ENCODE measurements at regions not wholly inside any gene's neighbourhood (a gene's known extent, or its start where the extent isn't known, plus 50 kb on each side); places are given as distances from the start of the nearest gene placed in this dataset.

DNA sequence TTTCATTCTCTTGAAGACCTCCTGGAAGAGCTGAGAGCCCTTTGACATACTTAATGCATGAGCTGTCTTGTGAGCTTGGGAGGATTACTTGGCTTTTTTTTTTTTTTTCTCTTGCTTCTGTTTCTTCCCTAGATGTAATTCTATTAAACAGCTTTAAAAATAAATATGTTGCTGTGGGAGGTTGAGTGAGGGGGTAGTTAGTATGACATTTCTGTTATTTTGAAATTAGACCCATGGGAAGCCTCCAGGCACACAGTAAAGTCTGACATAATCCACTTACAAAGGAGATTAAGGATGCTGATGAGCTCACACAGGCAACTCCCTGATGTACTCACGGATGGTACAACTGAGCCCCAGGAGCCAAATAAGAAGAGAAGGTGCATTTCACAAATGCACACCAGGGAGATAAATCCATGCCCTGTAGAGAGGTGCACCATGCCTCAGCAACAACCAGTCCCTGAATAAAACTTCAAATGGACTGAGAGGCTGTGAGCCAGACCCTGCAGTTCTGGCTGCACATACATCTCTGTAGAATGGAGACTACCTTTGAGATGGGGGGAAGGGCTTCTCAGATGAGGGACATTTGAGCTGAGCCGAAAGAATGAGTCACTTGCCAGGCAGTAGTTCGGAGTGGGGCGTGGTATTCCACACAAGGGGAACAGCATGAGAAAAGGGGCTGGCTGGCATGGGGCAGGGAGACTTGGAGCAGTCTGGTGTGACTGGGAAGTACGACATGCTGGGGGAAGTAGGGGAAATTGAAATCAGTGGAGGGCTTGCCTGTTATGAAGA, 68.7 kb downstream of the ACTL7B start:
- no peak for DNase-seq (ENCODE audit: low spot score)
- Histone ChIP-seq H3K27ac (no peak overlapping the region), H3K4me3 (no peak overlapping the region)
- TF ChIP-seq, protein P1, sequence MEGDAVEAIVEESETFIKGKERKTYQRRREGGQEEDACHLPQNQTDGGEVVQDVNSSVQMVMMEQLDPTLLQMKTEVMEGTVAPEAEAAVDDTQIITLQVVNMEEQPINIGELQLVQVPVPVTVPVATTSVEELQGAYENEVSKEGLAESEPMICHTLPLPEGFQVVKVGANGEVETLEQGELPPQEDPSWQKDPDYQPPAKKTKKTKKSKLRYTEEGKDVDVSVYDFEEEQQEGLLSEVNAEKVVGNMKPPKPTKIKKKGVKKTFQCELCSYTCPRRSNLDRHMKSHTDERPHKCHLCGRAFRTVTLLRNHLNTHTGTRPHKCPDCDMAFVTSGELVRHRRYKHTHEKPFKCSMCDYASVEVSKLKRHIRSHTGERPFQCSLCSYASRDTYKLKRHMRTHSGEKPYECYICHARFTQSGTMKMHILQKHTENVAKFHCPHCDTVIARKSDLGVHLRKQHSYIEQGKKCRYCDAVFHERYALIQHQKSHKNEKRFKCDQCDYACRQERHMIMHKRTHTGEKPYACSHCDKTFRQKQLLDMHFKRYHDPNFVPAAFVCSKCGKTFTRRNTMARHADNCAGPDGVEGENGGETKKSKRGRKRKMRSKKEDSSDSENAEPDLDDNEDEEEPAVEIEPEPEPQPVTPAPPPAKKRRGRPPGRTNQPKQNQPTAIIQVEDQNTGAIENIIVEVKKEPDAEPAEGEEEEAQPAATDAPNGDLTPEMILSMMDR (IDR thresholded peaks at IDR 0.05), result no peak

DNA sequence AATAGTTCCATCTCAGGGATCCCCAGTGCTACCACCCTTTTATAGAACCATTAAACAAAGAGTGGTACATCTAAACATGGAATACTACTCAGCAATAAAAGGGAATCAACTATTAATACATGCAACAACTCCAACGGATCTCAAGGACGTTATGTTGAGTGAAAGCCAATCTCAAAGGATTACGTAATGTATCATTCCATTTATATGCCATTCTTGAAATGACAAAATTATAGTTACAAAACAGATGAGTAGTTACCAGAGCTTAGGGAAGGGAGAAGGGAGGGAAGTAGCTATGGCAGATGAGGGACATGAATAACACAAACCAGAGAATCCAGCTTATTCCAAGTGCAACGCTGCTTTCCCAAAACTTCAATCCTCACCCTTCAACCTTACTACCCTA, 69.5 kb downstream of the ACTL7B start:
- no peak for DNase-seq (ENCODE audit: low spot score)
- TF ChIP-seq, protein P1 (IDR thresholded peaks at IDR 0.05), result no peak
- Histone ChIP-seq H3K27ac (peak overlapping the region in 1 of 2 donors; percentile 16), H3K4me3 (no peak overlapping the region)

DNA sequence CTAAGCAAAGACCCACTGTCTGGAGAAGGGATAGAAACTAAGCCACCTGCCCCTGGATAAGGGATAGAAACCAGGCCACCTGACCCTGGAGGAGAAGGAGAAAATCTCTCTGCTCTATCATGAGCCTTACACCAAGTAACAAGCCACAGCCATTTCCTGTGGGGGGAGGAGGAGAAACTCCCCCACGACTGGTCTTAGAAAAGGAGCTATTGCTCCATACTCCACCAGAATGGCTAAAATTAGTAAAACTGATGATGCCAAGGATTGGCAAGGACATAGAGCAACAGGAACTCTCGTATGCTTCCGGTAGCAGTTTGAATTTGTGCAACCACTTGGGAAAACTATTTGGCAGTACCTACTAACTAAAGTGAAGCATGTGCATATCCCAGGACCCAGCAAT, 70.8 kb downstream of the ACTL7B start:
- TF ChIP-seq, protein P1 (IDR thresholded peaks at IDR 0.05), result no peak
- no peak for DNase-seq (ENCODE audit: low spot score)
- Histone ChIP-seq H3K4me3 (no peak overlapping the region), H3K27ac (peak overlapping the region in 1 of 2 donors; percentile 8)

DNA sequence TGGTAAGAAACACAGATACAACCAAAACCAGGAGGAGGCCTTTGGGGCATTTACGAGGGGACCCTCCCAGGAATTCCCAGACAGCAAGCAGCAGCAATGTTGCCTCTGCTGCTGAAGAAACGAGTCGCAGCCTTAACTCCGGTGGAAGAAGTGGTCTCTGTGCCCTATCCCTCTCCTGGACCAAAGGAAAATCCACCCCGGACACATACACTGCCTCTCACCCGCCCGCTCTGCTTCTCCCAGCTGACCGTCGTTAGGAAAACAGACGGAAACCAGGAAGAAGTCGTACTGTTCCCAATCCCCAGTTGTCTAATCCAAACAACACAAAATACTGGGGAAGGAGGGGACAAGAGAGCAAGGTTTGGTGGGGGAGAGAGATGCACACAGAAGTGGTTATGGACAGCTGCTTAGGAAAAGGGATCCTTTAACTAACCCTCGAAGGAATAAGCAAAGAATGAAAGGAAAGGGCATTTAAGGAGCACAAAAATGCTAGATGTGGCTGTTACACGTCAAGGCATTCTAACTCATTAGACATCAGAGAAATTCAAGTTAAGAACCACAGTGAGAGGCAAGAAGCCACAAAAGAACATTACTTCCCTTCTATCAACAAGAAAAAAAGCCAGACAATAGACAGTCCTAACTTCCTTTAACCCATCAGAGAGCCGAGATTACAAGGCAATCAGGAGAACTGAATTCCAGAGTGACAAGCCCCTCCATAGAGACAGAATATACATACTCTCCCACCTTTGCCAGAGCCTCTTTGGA, 71.9 kb downstream of the ACTL7B start:
- Histone ChIP-seq H3K4me3 (no peak overlapping the region), H3K27ac (no peak overlapping the region)
- DNase-seq (ENCODE audit: low spot score), result no peak
- TF ChIP-seq, protein P1 (IDR thresholded peaks at IDR 0.05), result no peak

DNA sequence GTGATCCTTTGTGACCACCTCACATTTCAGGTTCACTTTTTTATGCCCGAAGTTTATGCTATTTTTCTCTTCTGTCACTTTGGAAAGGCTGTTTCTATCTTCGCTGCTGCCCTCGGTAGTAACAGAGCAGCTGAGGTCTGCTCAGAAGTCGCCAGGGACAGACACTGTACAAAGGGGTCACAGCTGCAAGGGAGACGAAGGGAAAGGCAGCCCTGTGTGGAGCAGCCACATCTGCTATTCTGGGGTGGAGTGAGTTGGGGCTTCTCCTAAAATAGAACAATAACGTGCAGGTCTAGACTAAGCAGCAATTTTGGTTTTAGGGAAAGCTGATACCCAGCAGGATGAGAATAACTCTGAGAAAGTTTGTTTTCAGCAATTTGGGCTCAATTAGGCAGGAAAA, 72.5 kb downstream of the ACTL7B start:
- no peak for DNase-seq (ENCODE audit: low spot score)
- Histone ChIP-seq H3K4me3 (no peak overlapping the region), H3K27ac (no peak overlapping the region)
- TF ChIP-seq, protein P1 (IDR thresholded peaks at IDR 0.05), result no peak

DNA sequence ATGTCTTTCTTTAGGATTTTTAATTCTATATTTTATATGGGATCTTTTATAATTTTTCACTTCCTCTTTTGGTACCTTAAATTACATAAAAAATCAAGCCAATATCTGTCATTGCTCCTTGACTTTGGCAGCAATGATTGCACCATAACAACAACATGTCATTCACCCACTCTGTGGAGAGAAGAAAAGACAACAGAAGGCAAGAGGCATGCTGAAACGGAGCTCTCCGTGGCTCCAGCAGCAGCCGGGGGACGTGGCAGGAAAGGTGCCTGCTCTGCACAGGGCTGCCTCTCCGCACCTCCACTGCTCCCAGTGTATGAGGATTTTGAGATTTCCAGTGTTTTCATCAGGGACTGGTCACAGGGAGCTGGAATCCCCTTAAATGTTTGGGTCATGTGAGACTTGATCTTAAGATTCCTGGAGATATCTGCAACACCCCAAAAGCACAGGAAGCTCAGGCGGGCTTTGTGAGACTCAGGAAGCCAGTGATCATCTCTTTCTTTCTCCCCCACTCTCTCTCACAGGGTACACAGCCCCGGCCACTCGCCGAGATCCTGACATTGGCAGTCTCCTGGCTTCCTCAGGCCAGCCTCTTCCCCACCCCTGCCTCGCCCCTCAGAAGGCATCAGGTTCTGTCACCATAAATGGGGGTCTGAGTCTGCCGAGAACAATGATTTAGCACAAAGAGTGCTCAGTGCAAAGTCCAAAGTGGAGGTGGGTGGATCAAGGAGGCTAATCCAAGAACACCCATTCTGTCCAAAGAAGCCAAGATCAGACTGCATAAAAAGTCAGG, 74.6 kb downstream of the ACTL7B start:
- TF ChIP-seq, protein P1 (IDR thresholded peaks at IDR 0.05), result no peak
- no peak for DNase-seq (ENCODE audit: low spot score)
- Histone ChIP-seq H3K4me3 (no peak overlapping the region), H3K27ac (no peak overlapping the region)
